Dendritic cell treated with granulocyte-macrophage colony-stimulating factor and Interleukin-4, amounts not matched to agents 40 ng/mL and 50 ng/mL, for 4 days (primary cell): ENCODE measurements at regions not wholly inside any gene's neighbourhood (a gene's known extent, or its start where the extent isn't known, plus 50 kb on each side); places are given as distances from the start of the nearest gene placed in this dataset.

Source experiments
- H3K27ac Mint-ChIP-seq: one replicate; pipeline ENCODE4 v1.8.0; 2022; ENCODE audit warnings: mild to moderate bottlenecking, mixed read lengths
- H3K27me3 Mint-ChIP-seq: one replicate; pipeline ENCODE4 v1.8.0; 2022; ENCODE audit warnings: mild to moderate bottlenecking, mixed read lengths
- H3K36me3 Mint-ChIP-seq: one replicate; pipeline ENCODE4 v1.8.0; 2022; ENCODE audit warnings: low read depth, mixed read lengths
- H3K4me1 Mint-ChIP-seq: one replicate; pipeline ENCODE4 v1.8.0; 2022; ENCODE audit warnings: low read depth, mixed read lengths
- H3K4me3 Mint-ChIP-seq: one replicate; pipeline ENCODE4 v1.8.0; 2022; ENCODE audit warnings: mild to moderate bottlenecking, moderate library complexity, mixed read lengths
- H3K9me3 Mint-ChIP-seq: one replicate; pipeline ENCODE4 v1.8.0; 2022; ENCODE audit warnings: mixed read lengths
- intact Hi-C: fragments of 100-400 bp; cut with micrococcal nuclease; formaldehyde crosslinking; loops from one replicate; pipeline ENCODE4 v1.15.0; 2022

GRCh38 chr15:95287720-95288103 lies 1042.8 kb upstream of the NR2F2 start:
- no peaks in the 10 kb centered on the region for H3K9me3 Mint-ChIP-seq
- no peaks in the 10 kb centered on the region for H3K36me3 Mint-ChIP-seq
- no peak overlapping the region for H3K4me3 Mint-ChIP-seq
- no peaks in the 10 kb centered on the region for H3K4me1 Mint-ChIP-seq
- H3K27me3 Mint-ChIP-seq = peaks cover 25% of the 10 kb centered on the region
- H3K27ac Mint-ChIP-seq = no peak overlapping the region
- intact Hi-C loops = no loop called here

- Mint-ChIP-seq H3K27me3 (peaks cover 28% of the 10 kb centered on the region), H3K4me1 (no peaks in the 10 kb centered on the region), H3K4me3 (no peak overlapping the region), H3K9me3 (no peaks in the 10 kb centered on the region), H3K27ac (no peak overlapping the region), H3K36me3 (no peaks in the 10 kb centered on the region)
- intact Hi-C loops = no loop called here
These were observed 1041.9 kb upstream of the NR2F2 start for GRCh38 chr15:95288626-95289025.

- Mint-ChIP-seq H3K27me3 (peaks cover 27% of the 10 kb centered on the region), H3K4me1 (no peaks in the 10 kb centered on the region), H3K4me3 (no peak overlapping the region), H3K36me3 (no peaks in the 10 kb centered on the region), H3K9me3 (no peaks in the 10 kb centered on the region), H3K27ac (no peak overlapping the region)
- intact Hi-C loops = loop anchor here (5.0 kb wide), 1 partner anchor 963 kb away; no protein-coding TSS in a partner anchor
These were observed 1040.1 kb upstream of the NR2F2 start for GRCh38 chr15:95290176-95290974.

- no peaks in the 10 kb centered on the region for H3K9me3 Mint-ChIP-seq
- no peaks in the 10 kb centered on the region for H3K4me1 Mint-ChIP-seq
- intact Hi-C loops = loop anchor here (2.0 to 5.0 kb wide), 2 partner anchors 879 to 965 kb away; no protein-coding TSS in a partner anchor
- H3K27ac Mint-ChIP-seq = no peak overlapping the region
- H3K4me3 Mint-ChIP-seq = no peak overlapping the region
- no peaks in the 10 kb centered on the region for H3K36me3 Mint-ChIP-seq
- H3K27me3 Mint-ChIP-seq = peaks cover 25% of the 10 kb centered on the region
These were observed 1038.5 kb upstream of the NR2F2 start for GRCh38 chr15:95291898-95292472.

GRCh38 chr15:95292785-95293450 lies 1037.6 kb upstream of the NR2F2 start:
- H3K36me3 Mint-ChIP-seq = no peaks in the 10 kb centered on the region
- intact Hi-C loops = loop anchor here (2.0 to 5.0 kb wide), 2 partner anchors 880 to 966 kb away; no protein-coding TSS in a partner anchor

GRCh38 chr15:95293456-95294031 lies 1037.0 kb upstream of the NR2F2 start:
- H3K36me3 Mint-ChIP-seq = no peaks in the 10 kb centered on the region
- H3K27ac Mint-ChIP-seq = no peak overlapping the region
- intact Hi-C loops = loop anchor here (2.0 to 5.0 kb wide), 2 partner anchors 881 to 966 kb away; no protein-coding TSS in a partner anchor
- no peaks in the 10 kb centered on the region for H3K4me1 Mint-ChIP-seq
- H3K9me3 Mint-ChIP-seq = no peaks in the 10 kb centered on the region
- peaks cover 18% of the 10 kb centered on the region for H3K27me3 Mint-ChIP-seq
- H3K4me3 Mint-ChIP-seq = no peak overlapping the region

More at GRCh38 chr15:95292785-95293450, 1037.6 kb upstream of the NR2F2 start:
- Mint-ChIP-seq H3K27me3 (peaks cover 18% of the 10 kb centered on the region), H3K9me3 (no peaks in the 10 kb centered on the region), H3K4me3 (no peak overlapping the region), H3K27ac (no peak overlapping the region), H3K4me1 (no peaks in the 10 kb centered on the region)

- intact Hi-C loops = no loop called here
- Mint-ChIP-seq H3K9me3 (no peaks in the 10 kb centered on the region), H3K27me3 (peaks cover 13% of the 10 kb centered on the region), H3K36me3 (no peaks in the 10 kb centered on the region), H3K4me1 (no peaks in the 10 kb centered on the region), H3K27ac (no peak overlapping the region), H3K4me3 (no peak overlapping the region)
These were observed 1035.1 kb upstream of the NR2F2 start for GRCh38 chr15:95295363-95295762.

- Mint-ChIP-seq H3K27ac (no peak overlapping the region), H3K4me3 (no peak overlapping the region), H3K4me1 (no peaks in the 10 kb centered on the region), H3K9me3 (no peaks in the 10 kb centered on the region), H3K27me3 (peaks cover 13% of the 10 kb centered on the region), H3K36me3 (no peaks in the 10 kb centered on the region)
- intact Hi-C loops = no loop called here
These were observed 1034.4 kb upstream of the NR2F2 start for GRCh38 chr15:95295896-95296625.

GRCh38 chr15:95296643-95297042 lies 1033.9 kb upstream of the NR2F2 start:
- Mint-ChIP-seq H3K9me3 (no peaks in the 10 kb centered on the region), H3K36me3 (no peaks in the 10 kb centered on the region), H3K27me3 (peaks cover 13% of the 10 kb centered on the region), H3K27ac (no peak overlapping the region), H3K4me3 (no peak overlapping the region), H3K4me1 (no peaks in the 10 kb centered on the region)
- intact Hi-C loops = no loop called here

GRCh38 chr15:95298729-95299128 lies 1031.8 kb upstream of the NR2F2 start:
- intact Hi-C loops = no loop called here
- H3K27ac Mint-ChIP-seq = no peak overlapping the region
- no peaks in the 10 kb centered on the region for H3K36me3 Mint-ChIP-seq
- H3K4me3 Mint-ChIP-seq = no peak overlapping the region
- H3K27me3 Mint-ChIP-seq = peaks cover 6% of the 10 kb centered on the region
- no peaks in the 10 kb centered on the region for H3K9me3 Mint-ChIP-seq
- no peaks in the 10 kb centered on the region for H3K4me1 Mint-ChIP-seq

GRCh38 chr15:95300958-95301357 lies 1029.5 kb upstream of the NR2F2 start:
- peaks cover 2% of the 10 kb centered on the region for H3K27me3 Mint-ChIP-seq
- H3K27ac Mint-ChIP-seq = no peak overlapping the region
- intact Hi-C loops = no loop called here

GRCh38 chr15:95302206-95302605 lies 1028.3 kb upstream of the NR2F2 start:
- H3K27me3 Mint-ChIP-seq = peaks cover 2% of the 10 kb centered on the region
- H3K36me3 Mint-ChIP-seq = no peaks in the 10 kb centered on the region
- intact Hi-C loops = no loop called here
- H3K9me3 Mint-ChIP-seq = no peaks in the 10 kb centered on the region
- H3K4me1 Mint-ChIP-seq = no peaks in the 10 kb centered on the region
- no peak overlapping the region for H3K4me3 Mint-ChIP-seq
- no peak overlapping the region for H3K27ac Mint-ChIP-seq

More at GRCh38 chr15:95300958-95301357, 1029.5 kb upstream of the NR2F2 start:
- no peak overlapping the region for H3K4me3 Mint-ChIP-seq
- no peaks in the 10 kb centered on the region for H3K4me1 Mint-ChIP-seq
- no peaks in the 10 kb centered on the region for H3K36me3 Mint-ChIP-seq
- H3K9me3 Mint-ChIP-seq = no peaks in the 10 kb centered on the region

- H3K27ac Mint-ChIP-seq = no peak overlapping the region
- no peaks in the 10 kb centered on the region for H3K36me3 Mint-ChIP-seq
- H3K4me1 Mint-ChIP-seq = no peaks in the 10 kb centered on the region
- no peaks in the 10 kb centered on the region for H3K9me3 Mint-ChIP-seq
- H3K4me3 Mint-ChIP-seq = no peak overlapping the region
- H3K27me3 Mint-ChIP-seq = peaks cover 2% of the 10 kb centered on the region
- intact Hi-C loops = no loop called here
These were observed 1027.7 kb upstream of the NR2F2 start for GRCh38 chr15:95302809-95303208.
